ENCODE measurements at regions not wholly inside any gene's neighbourhood (a gene's known extent, or its start where the extent isn't known, plus 50 kb on each side); places are given as distances from the start of the nearest gene placed in this dataset.

DNA sequence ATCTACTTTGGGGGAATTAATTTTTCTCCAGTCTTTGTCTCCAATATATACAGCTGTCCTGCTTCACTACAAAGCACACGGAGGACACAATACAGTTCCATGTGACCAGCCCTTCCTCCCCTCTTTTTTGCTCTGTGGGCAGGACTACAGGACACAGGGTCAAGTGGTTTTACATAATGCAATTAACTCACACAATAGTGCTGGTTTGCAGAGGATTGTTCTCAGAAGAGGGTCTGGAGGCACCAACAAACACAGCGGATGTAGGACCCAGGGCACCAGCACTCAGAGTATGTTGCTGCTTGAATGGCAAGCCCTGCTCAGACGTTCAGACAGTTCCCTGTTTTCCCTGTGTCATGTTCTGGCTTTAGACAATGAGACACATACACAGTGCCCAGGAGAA, 52.0 kb upstream of the NPTX2 start:
- CTCF ChIA-PET = no interaction called here
- BruUV-seq (replicated peaks) = no TSS peak
- DNase-seq = no peak
- POLR2A ChIA-PET (ENCODE audit: unreplicated experiment) = no interaction called here
- no peaks in the 10 kb centered on the region for H3K4me1 ChIP-seq (replicated peaks; ENCODE audit: insufficient read depth)
- H2AFZ ChIP-seq = no peak overlapping the region
- peaks cover 65% of the 10 kb centered on the region for H3K27me3 ChIP-seq (ENCODE audit: insufficient read depth, low read depth)
- no peak overlapping the region for H3K4me3 ChIP-seq
- no peaks in the 10 kb centered on the region for H4K20me1 ChIP-seq (ENCODE audit: insufficient read depth)
- intact Hi-C loops (cut with micrococcal nuclease; ENCODE audit: unreplicated experiment) = no loop called here
- no peak overlapping the region for H3K4me2 ChIP-seq
- H3K36me3 ChIP-seq (ENCODE audit: low read depth) = no peaks in the 10 kb centered on the region
- H3K79me2 ChIP-seq (ENCODE audit: low read depth) = no peaks in the 10 kb centered on the region
- H3K9me2 ChIP-seq (ENCODE audit: insufficient read depth) = no peaks in the 10 kb centered on the region
- TF ChIP-seq, protein P1, sequence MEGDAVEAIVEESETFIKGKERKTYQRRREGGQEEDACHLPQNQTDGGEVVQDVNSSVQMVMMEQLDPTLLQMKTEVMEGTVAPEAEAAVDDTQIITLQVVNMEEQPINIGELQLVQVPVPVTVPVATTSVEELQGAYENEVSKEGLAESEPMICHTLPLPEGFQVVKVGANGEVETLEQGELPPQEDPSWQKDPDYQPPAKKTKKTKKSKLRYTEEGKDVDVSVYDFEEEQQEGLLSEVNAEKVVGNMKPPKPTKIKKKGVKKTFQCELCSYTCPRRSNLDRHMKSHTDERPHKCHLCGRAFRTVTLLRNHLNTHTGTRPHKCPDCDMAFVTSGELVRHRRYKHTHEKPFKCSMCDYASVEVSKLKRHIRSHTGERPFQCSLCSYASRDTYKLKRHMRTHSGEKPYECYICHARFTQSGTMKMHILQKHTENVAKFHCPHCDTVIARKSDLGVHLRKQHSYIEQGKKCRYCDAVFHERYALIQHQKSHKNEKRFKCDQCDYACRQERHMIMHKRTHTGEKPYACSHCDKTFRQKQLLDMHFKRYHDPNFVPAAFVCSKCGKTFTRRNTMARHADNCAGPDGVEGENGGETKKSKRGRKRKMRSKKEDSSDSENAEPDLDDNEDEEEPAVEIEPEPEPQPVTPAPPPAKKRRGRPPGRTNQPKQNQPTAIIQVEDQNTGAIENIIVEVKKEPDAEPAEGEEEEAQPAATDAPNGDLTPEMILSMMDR (conservative IDR thresholded peaks at IDR 0.05) = no peak
- TF ChIP-seq EZH2 (IDR thresholded peaks at IDR 0.05; ENCODE audit: low read depth) = no peak
- no peaks in the 10 kb centered on the region for H3K9me3 ChIP-seq (ENCODE audit: insufficient read depth, low read depth)
- no peaks in the 10 kb centered on the region for H3F3A ChIP-seq (ENCODE audit: insufficient read depth, low read depth)
- H3K27ac ChIP-seq = no peak overlapping the region

DNA sequence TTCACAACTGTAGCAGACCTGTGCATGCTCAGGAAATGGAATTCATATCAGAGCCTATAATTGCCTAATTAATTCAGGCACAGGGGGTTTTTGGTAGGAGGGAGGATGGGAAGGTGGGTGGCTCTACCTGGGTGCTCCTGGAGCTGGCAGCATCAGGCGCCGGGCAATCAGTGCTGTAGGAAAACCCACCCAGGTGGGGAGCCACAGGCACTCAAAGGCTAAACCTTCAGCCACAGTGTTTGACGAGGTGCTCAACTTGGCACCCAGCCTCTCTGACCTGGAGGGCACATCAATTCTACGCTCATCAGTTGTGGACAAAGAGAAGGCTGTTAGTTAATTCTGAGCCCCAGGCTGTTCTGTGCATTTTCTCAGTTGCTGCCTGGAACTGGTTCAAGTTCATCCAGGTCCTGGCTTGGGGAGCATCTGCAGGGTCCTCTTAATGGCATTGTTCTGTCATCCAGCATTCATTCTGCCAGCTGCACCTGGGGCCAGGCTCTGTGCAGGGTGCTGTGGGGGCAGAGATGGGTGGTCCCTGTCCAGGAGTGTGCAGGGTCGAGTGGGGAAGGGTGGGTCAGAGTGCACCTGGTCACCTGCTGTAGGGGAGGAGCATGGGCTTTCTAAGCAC, 54.1 kb upstream of the NPTX2 start:
- no peak for TF ChIP-seq EZH2 (IDR thresholded peaks at IDR 0.05; ENCODE audit: low read depth)
- TF ChIP-seq, protein P1 (conservative IDR thresholded peaks at IDR 0.05) = no peak
- Histone ChIP-seq H3K79me2 (ENCODE audit: low read depth) (no peaks in the 10 kb centered on the region), H4K20me1 (ENCODE audit: insufficient read depth) (no peaks in the 10 kb centered on the region), H3K27ac (no peak overlapping the region), H3K4me1 (replicated peaks; ENCODE audit: insufficient read depth) (no peaks in the 10 kb centered on the region), H2AFZ (no peak overlapping the region), H3K9me3 (ENCODE audit: insufficient read depth, low read depth) (no peaks in the 10 kb centered on the region), H3K36me3 (ENCODE audit: low read depth) (no peaks in the 10 kb centered on the region), H3K27me3 (ENCODE audit: insufficient read depth, low read depth) (peaks cover 47% of the 10 kb centered on the region), H3F3A (ENCODE audit: insufficient read depth, low read depth) (no peaks in the 10 kb centered on the region), H3K9me2 (ENCODE audit: insufficient read depth) (no peaks in the 10 kb centered on the region), H3K4me3 (no peak overlapping the region), H3K4me2 (no peak overlapping the region)
- ChIA-PET POLR2A (ENCODE audit: unreplicated experiment) (no interaction called here), CTCF (no interaction called here)
- no peak for DNase-seq
- intact Hi-C loops (cut with micrococcal nuclease; ENCODE audit: unreplicated experiment) = no loop called here
- BruUV-seq (replicated peaks) = no TSS peak

DNA sequence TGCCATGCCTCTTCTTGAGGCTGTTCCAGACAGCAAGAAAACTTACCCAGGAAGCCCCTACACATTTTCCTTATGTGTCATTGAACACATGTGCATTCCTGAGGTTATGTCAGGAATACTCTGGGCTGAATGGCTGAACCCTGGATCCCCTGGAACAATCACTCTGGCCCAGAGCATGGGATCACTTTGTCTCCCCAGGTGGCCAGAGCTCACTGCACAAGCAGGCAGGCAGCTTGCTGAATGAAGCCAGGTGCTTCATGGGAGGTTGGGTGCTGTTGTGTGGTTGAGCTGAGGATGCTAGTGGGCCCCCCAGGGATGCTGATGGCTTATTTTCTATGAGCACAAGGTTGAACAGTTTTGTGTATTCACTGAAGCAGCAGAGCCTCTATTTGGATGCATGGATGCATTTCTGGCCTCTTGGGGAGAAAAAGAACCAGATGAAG, 54.7 kb upstream of the NPTX2 start:
- no TSS peak for BruUV-seq (replicated peaks)
- no peaks in the 10 kb centered on the region for H3K9me2 ChIP-seq (ENCODE audit: insufficient read depth)
- no peaks in the 10 kb centered on the region for H3K79me2 ChIP-seq (ENCODE audit: low read depth)
- no peak overlapping the region for H3K4me2 ChIP-seq
- no peak for DNase-seq
- no peak overlapping the region for H3K4me3 ChIP-seq
- H2AFZ ChIP-seq = no peak overlapping the region
- TF ChIP-seq EZH2 (IDR thresholded peaks at IDR 0.05; ENCODE audit: low read depth) = no peak
- TF ChIP-seq, protein P1 (conservative IDR thresholded peaks at IDR 0.05) = no peak
- no peaks in the 10 kb centered on the region for H3K36me3 ChIP-seq (ENCODE audit: low read depth)
- no peaks in the 10 kb centered on the region for H3K4me1 ChIP-seq (replicated peaks; ENCODE audit: insufficient read depth)
- H3K9me3 ChIP-seq (ENCODE audit: insufficient read depth, low read depth) = no peaks in the 10 kb centered on the region
- H3K27me3 ChIP-seq (ENCODE audit: insufficient read depth, low read depth) = peaks cover 49% of the 10 kb centered on the region
- ChIA-PET POLR2A (ENCODE audit: unreplicated experiment) (no interaction called here), CTCF (no interaction called here)
- H3K27ac ChIP-seq = no peak overlapping the region
- H4K20me1 ChIP-seq (ENCODE audit: insufficient read depth) = no peaks in the 10 kb centered on the region
- intact Hi-C loops (cut with micrococcal nuclease; ENCODE audit: unreplicated experiment) = no loop called here
- no peaks in the 10 kb centered on the region for H3F3A ChIP-seq (ENCODE audit: insufficient read depth, low read depth)
